Stimulated activated memory B cell treated with anti-CD40 and anti-IgM and Interleukin-4, amounts not matched to agents 10 μg/mL and 1 μg/mL and 100 μg/mL, for 72 hours (primary cell): ENCODE measurements at regions not wholly inside any gene's neighbourhood (a gene's known extent, or its start where the extent isn't known, plus 50 kb on each side); places are given as distances from the start of the nearest gene placed in this dataset.

Experiments used
- ATAC-seq: fragments of 150-1000 bp; cut with Tn5 transposase; 2 replicates; pipeline ENCODE4 v1.10.0; 2021
- H3K27ac Mint-ChIP-seq: one replicate; pipeline ENCODE4 v1.8.0; 2022; ENCODE audit warnings: mild to moderate bottlenecking, mixed read lengths
- H3K27me3 Mint-ChIP-seq: one replicate; pipeline ENCODE4 v1.8.0; 2022; ENCODE audit warnings: mixed read lengths
- H3K36me3 Mint-ChIP-seq: one replicate; pipeline ENCODE4 v1.8.0; 2022; ENCODE audit warnings: mixed read lengths
- H3K4me1 Mint-ChIP-seq: one replicate; pipeline ENCODE4 v1.8.0; 2022; ENCODE audit warnings: mixed read lengths
- H3K4me3 Mint-ChIP-seq: one replicate; pipeline ENCODE4 v1.8.0; 2022; ENCODE audit warnings: mild to moderate bottlenecking, moderate library complexity, mixed read lengths
- H3K9me3 Mint-ChIP-seq: one replicate; pipeline ENCODE4 v1.8.0; 2022; ENCODE audit warnings: mixed read lengths

DNA sequence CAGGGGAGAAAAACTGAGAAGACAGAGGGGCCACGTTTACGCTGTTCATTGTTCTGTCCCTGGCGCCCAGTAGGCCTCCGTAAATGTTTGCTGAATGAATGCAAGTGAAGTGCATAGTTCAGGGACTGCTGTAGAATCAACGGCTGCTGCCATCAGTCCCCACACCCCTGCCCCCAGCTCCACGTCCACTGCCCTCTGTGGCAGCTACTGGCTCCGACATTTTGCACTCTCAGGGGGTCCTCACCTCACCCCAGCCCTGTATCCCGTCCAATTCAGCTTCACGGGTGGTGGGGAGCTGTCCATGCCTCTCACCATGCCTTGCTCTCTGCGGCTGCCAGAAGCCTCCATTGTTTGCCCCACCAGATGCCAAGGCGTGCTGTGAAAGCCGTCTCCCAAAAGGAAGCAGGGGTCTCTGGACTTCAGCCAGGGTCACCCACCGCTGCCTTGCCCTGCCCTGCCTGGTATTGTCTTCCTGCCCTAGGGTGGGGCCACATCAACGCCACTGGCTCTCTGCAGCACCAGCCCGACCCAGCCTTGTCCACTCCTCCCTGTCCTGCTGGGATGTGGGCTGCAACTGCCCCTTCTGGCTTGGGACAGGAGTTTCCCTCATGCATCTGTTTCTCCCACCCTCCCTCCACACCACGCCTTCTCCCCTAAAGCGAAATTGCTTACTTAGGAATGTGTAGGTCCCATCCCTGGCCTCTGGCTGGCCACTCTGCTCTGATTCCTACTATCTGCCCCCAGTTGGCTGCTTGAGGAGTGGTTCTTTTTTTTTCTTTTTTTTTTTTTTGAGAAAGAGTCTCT, 86.0 kb downstream of the RHOB start:
- Mint-ChIP-seq H3K27ac (no peak overlapping the region), H3K4me3 (no peak overlapping the region), H3K27me3 (peaks cover 39% of the 10 kb centered on the region), H3K9me3 (no peaks in the 10 kb centered on the region), H3K36me3 (no peaks in the 10 kb centered on the region), H3K4me1 (no peaks in the 10 kb centered on the region)
- ATAC-seq, result no peak

GRCh38 chr2:20533993-20534622, 87.2 kb downstream of the RHOB start:
- Mint-ChIP-seq H3K36me3 (no peaks in the 10 kb centered on the region), H3K4me1 (no peaks in the 10 kb centered on the region), H3K27me3 (peaks cover 42% of the 10 kb centered on the region), H3K9me3 (no peaks in the 10 kb centered on the region), H3K27ac (no peak overlapping the region), H3K4me3 (no peak overlapping the region)
- ATAC-seq, result no peak

GRCh38 chr2:20534913-20535801, 88.3 kb downstream of the RHOB start:
- no peaks in the 10 kb centered on the region for H3K36me3 Mint-ChIP-seq
- no peak for ATAC-seq
- no peak overlapping the region for H3K27ac Mint-ChIP-seq
- H3K4me3 Mint-ChIP-seq, result no peak overlapping the region
- no peaks in the 10 kb centered on the region for H3K4me1 Mint-ChIP-seq
- H3K27me3 Mint-ChIP-seq, result peaks cover 52% of the 10 kb centered on the region
- no peaks in the 10 kb centered on the region for H3K9me3 Mint-ChIP-seq

GRCh38 chr2:20536619-20537422, 89.9 kb downstream of the RHOB start:
- no peak overlapping the region for H3K27ac Mint-ChIP-seq
- peaks cover 54% of the 10 kb centered on the region for H3K27me3 Mint-ChIP-seq
- ATAC-seq, result no peak
- H3K4me1 Mint-ChIP-seq, result no peaks in the 10 kb centered on the region
- H3K4me3 Mint-ChIP-seq, result no peak overlapping the region
- H3K36me3 Mint-ChIP-seq, result no peaks in the 10 kb centered on the region
- H3K9me3 Mint-ChIP-seq, result no peaks in the 10 kb centered on the region

GRCh38 chr2:20537423-20538307, 90.8 kb downstream of the RHOB start:
- Mint-ChIP-seq H3K27me3 (peaks cover 52% of the 10 kb centered on the region), H3K9me3 (no peaks in the 10 kb centered on the region), H3K4me1 (no peaks in the 10 kb centered on the region), H3K36me3 (no peaks in the 10 kb centered on the region), H3K27ac (no peak overlapping the region), H3K4me3 (no peak overlapping the region)
- no peak for ATAC-seq

DNA sequence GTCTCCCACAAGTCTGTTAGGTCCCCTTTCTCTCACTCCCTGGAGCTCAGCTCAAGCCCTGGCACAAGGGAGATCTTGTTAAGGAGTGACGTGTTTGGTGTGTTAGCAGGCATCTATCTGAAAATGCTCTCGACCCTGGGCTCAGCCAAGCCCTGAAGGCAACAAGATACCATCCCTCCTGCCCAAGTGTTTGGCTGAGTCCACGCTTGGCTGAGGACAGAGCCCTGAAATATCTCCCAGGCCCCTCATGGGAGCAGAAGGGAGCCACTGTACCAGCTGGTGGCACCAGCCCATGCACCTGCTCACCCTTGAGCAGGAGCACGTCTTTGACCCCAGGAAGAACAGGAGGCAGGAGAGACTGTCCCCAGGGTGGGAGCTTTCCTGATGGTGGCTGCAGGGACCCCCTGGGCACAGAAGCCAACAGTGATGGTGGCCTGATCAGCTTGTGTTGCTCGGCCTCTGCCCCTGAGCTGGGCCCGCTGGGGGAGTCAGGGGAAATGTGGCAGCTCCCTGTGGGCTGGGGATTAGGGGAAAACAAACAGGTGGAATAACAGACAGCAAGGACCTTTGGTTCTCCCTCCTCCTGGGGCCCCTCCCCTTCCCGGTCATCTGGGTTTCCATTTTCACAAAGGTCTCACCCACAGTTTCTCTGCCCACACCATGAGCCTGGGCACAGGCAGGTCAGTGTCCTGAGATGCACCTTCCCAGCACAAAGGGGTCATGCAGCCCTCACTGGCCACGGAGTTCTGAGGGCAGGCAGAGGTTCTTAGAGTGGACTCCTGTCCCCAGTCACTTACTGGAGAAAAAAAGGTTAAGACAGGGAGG, 91.6 kb downstream of the RHOB start:
- Mint-ChIP-seq H3K9me3 (no peaks in the 10 kb centered on the region), H3K27ac (no peak overlapping the region)
- no peak for ATAC-seq

GRCh38 chr2:20539133-20539719, 92.4 kb downstream of the RHOB start:
- H3K27ac Mint-ChIP-seq, result no peak overlapping the region
- no peaks in the 10 kb centered on the region for H3K4me1 Mint-ChIP-seq
- no peak for ATAC-seq
- H3K4me3 Mint-ChIP-seq, result no peak overlapping the region
- no peaks in the 10 kb centered on the region for H3K36me3 Mint-ChIP-seq
- H3K9me3 Mint-ChIP-seq, result no peaks in the 10 kb centered on the region
- peaks cover 43% of the 10 kb centered on the region for H3K27me3 Mint-ChIP-seq

More for the DNA sequence above, 91.6 kb downstream of the RHOB start:
- peaks cover 50% of the 10 kb centered on the region for H3K27me3 Mint-ChIP-seq
- no peaks in the 10 kb centered on the region for H3K36me3 Mint-ChIP-seq
- H3K4me1 Mint-ChIP-seq, result no peaks in the 10 kb centered on the region
- H3K4me3 Mint-ChIP-seq, result no peak overlapping the region

GRCh38 chr2:20539776-20540586, 93.1 kb downstream of the RHOB start:
- Mint-ChIP-seq H3K27me3 (peaks cover 35% of the 10 kb centered on the region), H3K4me1 (no peaks in the 10 kb centered on the region), H3K36me3 (no peaks in the 10 kb centered on the region), H3K9me3 (no peaks in the 10 kb centered on the region), H3K4me3 (no peak overlapping the region), H3K27ac (no peak overlapping the region)
- no peak for ATAC-seq

DNA sequence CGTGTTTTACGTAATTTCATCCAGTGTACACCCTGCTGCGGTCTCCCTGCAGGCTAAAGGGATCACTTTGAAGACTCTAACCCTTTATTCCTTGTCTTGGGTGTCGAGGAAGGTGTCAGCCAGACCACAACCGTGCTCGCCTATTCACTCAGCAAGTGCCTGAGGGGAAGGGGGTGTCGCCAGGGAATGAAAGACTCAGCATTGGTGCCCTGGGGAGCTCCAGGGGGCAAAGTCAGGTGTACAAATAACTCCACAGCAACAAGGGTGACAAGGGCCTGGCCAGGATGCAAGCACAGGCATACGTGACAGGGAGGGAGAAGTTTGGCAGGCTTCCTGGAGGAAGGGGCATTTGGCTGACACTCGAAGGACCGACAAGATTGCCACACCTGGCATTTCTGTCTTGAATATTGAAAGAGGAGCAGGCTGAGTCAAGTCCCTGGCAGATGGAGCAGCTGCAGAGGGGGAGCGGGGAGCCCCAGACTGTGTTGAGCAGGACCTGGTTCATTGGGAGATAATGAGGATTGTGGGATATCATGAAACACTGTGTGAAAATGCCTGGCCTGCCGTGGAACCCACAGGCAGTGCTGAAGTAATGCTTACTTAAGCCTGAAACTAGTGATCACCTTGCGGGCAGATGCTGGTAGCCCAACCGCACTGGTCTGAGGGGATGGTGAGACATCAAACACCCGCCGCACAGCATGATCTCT, 93.9 kb downstream of the RHOB start:
- Mint-ChIP-seq H3K4me1 (no peaks in the 10 kb centered on the region), H3K4me3 (no peak overlapping the region), H3K36me3 (no peaks in the 10 kb centered on the region), H3K27me3 (peaks cover 34% of the 10 kb centered on the region), H3K9me3 (no peaks in the 10 kb centered on the region), H3K27ac (no peak overlapping the region)
- ATAC-seq, result no peak

GRCh38 chr2:20541294-20541640, 94.4 kb downstream of the RHOB start:
- Mint-ChIP-seq H3K27ac (no peak overlapping the region), H3K4me3 (no peak overlapping the region), H3K36me3 (no peaks in the 10 kb centered on the region), H3K27me3 (peaks cover 34% of the 10 kb centered on the region), H3K9me3 (peaks cover under 1% of the 10 kb centered on the region), H3K4me1 (no peaks in the 10 kb centered on the region)
- ATAC-seq, result no peak

GRCh38 chr2:20541651-20542050, 94.8 kb downstream of the RHOB start:
- ATAC-seq, result no peak
- no peaks in the 10 kb centered on the region for H3K4me1 Mint-ChIP-seq
- H3K4me3 Mint-ChIP-seq, result no peak overlapping the region
- peaks cover 3% of the 10 kb centered on the region for H3K9me3 Mint-ChIP-seq
- no peaks in the 10 kb centered on the region for H3K36me3 Mint-ChIP-seq
- peaks cover 34% of the 10 kb centered on the region for H3K27me3 Mint-ChIP-seq
- H3K27ac Mint-ChIP-seq, result no peak overlapping the region

DNA sequence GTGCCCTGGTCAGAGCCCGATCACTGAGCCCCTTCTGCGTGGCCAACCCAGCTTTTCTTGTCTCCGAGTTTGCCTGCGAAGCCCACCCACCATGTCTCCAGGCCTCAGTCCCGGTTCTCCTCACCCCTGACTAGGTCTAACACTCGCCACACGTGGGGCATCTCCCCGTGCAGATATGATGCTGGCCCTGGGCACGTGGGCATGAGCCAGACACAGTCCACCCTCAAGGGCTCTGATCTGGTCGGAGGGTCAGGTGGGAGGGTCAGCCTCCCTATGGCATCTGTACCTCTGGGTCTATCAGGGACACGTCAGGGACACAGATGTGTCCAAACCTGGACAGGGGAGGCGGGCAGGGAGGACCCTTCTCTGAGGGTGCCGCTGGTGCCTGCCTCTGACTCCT, 95.4 kb downstream of the RHOB start:
- Mint-ChIP-seq H3K27me3 (peaks cover 34% of the 10 kb centered on the region), H3K4me3 (no peak overlapping the region), H3K36me3 (no peaks in the 10 kb centered on the region), H3K9me3 (peaks cover 3% of the 10 kb centered on the region), H3K27ac (no peak overlapping the region), H3K4me1 (no peaks in the 10 kb centered on the region)
- no peak for ATAC-seq
